Stomach (tissue), 4 donors: ENCODE measurements at regions not wholly inside any gene's neighbourhood (a gene's known extent, or its start where the extent isn't known, plus 50 kb on each side); places are given as distances from the start of the nearest gene placed in this dataset.

Experiments
- EP300 ChIP-seq: sonication (generic); formaldehyde crosslinking; IDR thresholded peaks from one replicate; pipeline ENCODE4 v1.6.1; 2017; ENCODE audit warnings: antibody characterized with exemption
- POLR2A ChIP-seq, 4 donors: fragments of 450-650 bp; IDR thresholded peaks; one replicate each; pipeline ENCODE4 v1.6.1; 2016; ENCODE audit warnings: antibody characterized with exemption in 4 of 4, control low read depth in 2 of 4, mild to moderate bottlenecking in 1 of 4, moderate library complexity in 1 of 4
- POLR2AphosphoS5 ChIP-seq, 3 donors: sonication (generic); formaldehyde crosslinking; IDR thresholded peaks; one replicate each; pipeline ENCODE4 v1.6.1; 2016; ENCODE audit warnings: antibody characterized with exemption in 3 of 3
- TF ChIP-seq, protein P1 (sequence below), 7 experiments: fragments of 450-650 bp in 4 of 7; fragments of 200-600 bp in 3 of 7; sonication (generic) in 3 of 7; IDR thresholded peaks; one replicate each; pipeline ENCODE4 v1.5.1; 2016 to 2019; ENCODE audit warnings: antibody characterized with exemption in 7 of 7, control low read depth in 2 of 7, mild to moderate bottlenecking in 1 of 7

- TF ChIP-seq, protein P1, sequence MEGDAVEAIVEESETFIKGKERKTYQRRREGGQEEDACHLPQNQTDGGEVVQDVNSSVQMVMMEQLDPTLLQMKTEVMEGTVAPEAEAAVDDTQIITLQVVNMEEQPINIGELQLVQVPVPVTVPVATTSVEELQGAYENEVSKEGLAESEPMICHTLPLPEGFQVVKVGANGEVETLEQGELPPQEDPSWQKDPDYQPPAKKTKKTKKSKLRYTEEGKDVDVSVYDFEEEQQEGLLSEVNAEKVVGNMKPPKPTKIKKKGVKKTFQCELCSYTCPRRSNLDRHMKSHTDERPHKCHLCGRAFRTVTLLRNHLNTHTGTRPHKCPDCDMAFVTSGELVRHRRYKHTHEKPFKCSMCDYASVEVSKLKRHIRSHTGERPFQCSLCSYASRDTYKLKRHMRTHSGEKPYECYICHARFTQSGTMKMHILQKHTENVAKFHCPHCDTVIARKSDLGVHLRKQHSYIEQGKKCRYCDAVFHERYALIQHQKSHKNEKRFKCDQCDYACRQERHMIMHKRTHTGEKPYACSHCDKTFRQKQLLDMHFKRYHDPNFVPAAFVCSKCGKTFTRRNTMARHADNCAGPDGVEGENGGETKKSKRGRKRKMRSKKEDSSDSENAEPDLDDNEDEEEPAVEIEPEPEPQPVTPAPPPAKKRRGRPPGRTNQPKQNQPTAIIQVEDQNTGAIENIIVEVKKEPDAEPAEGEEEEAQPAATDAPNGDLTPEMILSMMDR (IDR thresholded peaks at IDR 0.05) = no peak
- TF ChIP-seq POLR2AphosphoS5 (IDR thresholded peaks at IDR 0.05) (no peak), EP300 (no peak), POLR2A (IDR thresholded peaks at IDR 0.05) (no peak)
These were observed 1389.3 kb downstream of the GATA3 start for GRCh38 chr10:9443758-9444157.
